Thymus (tissue), 11 donors: ENCODE measurements at regions not wholly inside any gene's neighbourhood (a gene's known extent, or its start where the extent isn't known, plus 50 kb on each side); places are given as distances from the start of the nearest gene placed in this dataset.

Source experiments
- DNase-seq, 9 donors: peaks; one replicate each; pipeline ENCODE4 v3.0.0-alpha.2; 2013; ENCODE audit warnings: low spot score in 9 of 9, low read depth in 6 of 9, missing footprints in 1 of 9
- H3K27ac ChIP-seq, 2 donors: one replicate each; pipeline ENCODE4 v1.5.1; 2013; ENCODE audit warnings: control low read depth in 1 of 2, low read depth in 1 of 2, low read length in 1 of 2, mild to moderate bottlenecking in 1 of 2, moderate library complexity in 1 of 2
- H3K27me3 ChIP-seq, 2 donors: one replicate each; pipeline ENCODE4 v1.5.1; 2013; ENCODE audit warnings: low read length in 1 of 2; ENCODE audit not compliant: control insufficient read depth in 2 of 2, insufficient read depth in 1 of 2
- H3K36me3 ChIP-seq, 2 donors: one replicate each; pipeline ENCODE4 v1.5.1; 2013; ENCODE audit warnings: low read length in 1 of 2, mild to moderate bottlenecking in 1 of 2, moderate library complexity in 1 of 2; ENCODE audit not compliant: control insufficient read depth in 2 of 2, insufficient read depth in 2 of 2
- H3K4me1 ChIP-seq, 2 donors: one replicate each; pipeline ENCODE4 v1.5.1; 2013; ENCODE audit warnings: low read length in 2 of 2; ENCODE audit not compliant: control insufficient read depth in 2 of 2, insufficient read depth in 2 of 2
- H3K4me3 ChIP-seq, 2 donors: one replicate each; pipeline ENCODE4 v1.5.1; 2013; ENCODE audit warnings: low read length in 2 of 2, control low read depth in 1 of 2, mild to moderate bottlenecking in 1 of 2
- H3K9me3 ChIP-seq, 2 donors: one replicate each; pipeline ENCODE4 v1.5.1; 2013; ENCODE audit warnings: low read length in 1 of 2, mild to moderate bottlenecking in 1 of 2; ENCODE audit not compliant: control insufficient read depth in 2 of 2, insufficient read depth in 1 of 2
- WGBS: extraction: QIAGEN DNeasy Blood & Tissue Kit; methylation state at CpG from one replicate; pipeline ENCODE4 v1.1.7; 2013; 5-methylcytosine and 5-hydroxymethylcytosine counted together
- donor health status: healthy.

GRCh38 chr5:23025629-23026233, 172.6 kb upstream of the CDH12 start:
- no peaks in the 10 kb centered on the region for H3K27me3 ChIP-seq
- no peak overlapping the region for H3K4me3 ChIP-seq
- no peak overlapping the region for H3K27ac ChIP-seq
- H3K9me3 ChIP-seq = peaks cover 0 to 2% of the 10 kb centered on the region in 2 donors
- H3K36me3 ChIP-seq = no peaks in the 10 kb centered on the region
- DNase-seq = no peak
- WGBS = 91% methylated on average over 1 of the region's 1 CpG
- no peaks in the 10 kb centered on the region for H3K4me1 ChIP-seq

GRCh38 chr5:23024470-23024869, 171.3 kb upstream of the CDH12 start:
- no peaks in the 10 kb centered on the region for H3K36me3 ChIP-seq
- no peaks in the 10 kb centered on the region for H3K27me3 ChIP-seq
- DNase-seq = no peak
- no peaks in the 10 kb centered on the region for H3K4me1 ChIP-seq
- H3K4me3 ChIP-seq = no peak overlapping the region
- H3K9me3 ChIP-seq = peaks cover 0 to 2% of the 10 kb centered on the region in 2 donors
- H3K27ac ChIP-seq = no peak overlapping the region
- 79% methylated on average over 5 of the region's 5 CpGs for WGBS

DNA sequence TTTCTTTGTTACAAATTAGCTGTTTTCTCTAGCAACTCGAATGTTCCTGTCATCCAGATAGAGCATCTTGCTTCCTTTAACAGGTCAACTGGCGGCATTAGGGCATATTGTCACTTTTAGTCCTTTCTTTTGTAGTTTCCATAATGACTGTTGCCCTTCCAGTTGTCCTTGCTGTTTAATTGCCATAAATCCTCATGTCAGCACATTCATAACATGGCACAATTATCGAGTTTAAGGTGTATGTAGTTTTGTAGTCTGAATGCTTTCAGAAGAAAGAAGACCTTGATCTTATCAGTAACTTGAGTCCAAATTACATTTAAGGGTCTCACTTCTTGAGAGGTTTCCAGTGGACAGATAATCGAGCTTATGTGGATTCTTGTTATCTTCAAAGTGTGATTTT, 161.7 kb upstream of the CDH12 start:
- Histone ChIP-seq H3K27me3 (no peaks in the 10 kb centered on the region), H3K4me1 (no peaks in the 10 kb centered on the region), H3K9me3 (no peaks in the 10 kb centered on the region), H3K27ac (no peak overlapping the region), H3K4me3 (no peak overlapping the region), H3K36me3 (no peaks in the 10 kb centered on the region)
- DNase-seq = no peak
- 81% methylated on average over 4 of the region's 4 CpGs for WGBS

GRCh38 chr5:23014266-23014665, 161.1 kb upstream of the CDH12 start:
- no peak for DNase-seq
- no peaks in the 10 kb centered on the region for H3K27me3 ChIP-seq
- no peaks in the 10 kb centered on the region for H3K36me3 ChIP-seq
- no peaks in the 10 kb centered on the region for H3K9me3 ChIP-seq
- no peak overlapping the region for H3K27ac ChIP-seq
- WGBS = 88% methylated on average over 1 of the region's 1 CpG
- no peak overlapping the region for H3K4me3 ChIP-seq
- no peaks in the 10 kb centered on the region for H3K4me1 ChIP-seq

- Histone ChIP-seq H3K36me3 (no peaks in the 10 kb centered on the region), H3K9me3 (no peaks in the 10 kb centered on the region), H3K27ac (no peak overlapping the region), H3K4me1 (no peaks in the 10 kb centered on the region), H3K27me3 (no peaks in the 10 kb centered on the region), H3K4me3 (no peak overlapping the region)
- 57% methylated on average over 4 of the region's 4 CpGs for WGBS
- DNase-seq = no peak
Observed at GRCh38 chr5:23013395-23013998, 160.4 kb upstream of the CDH12 start.

DNA sequence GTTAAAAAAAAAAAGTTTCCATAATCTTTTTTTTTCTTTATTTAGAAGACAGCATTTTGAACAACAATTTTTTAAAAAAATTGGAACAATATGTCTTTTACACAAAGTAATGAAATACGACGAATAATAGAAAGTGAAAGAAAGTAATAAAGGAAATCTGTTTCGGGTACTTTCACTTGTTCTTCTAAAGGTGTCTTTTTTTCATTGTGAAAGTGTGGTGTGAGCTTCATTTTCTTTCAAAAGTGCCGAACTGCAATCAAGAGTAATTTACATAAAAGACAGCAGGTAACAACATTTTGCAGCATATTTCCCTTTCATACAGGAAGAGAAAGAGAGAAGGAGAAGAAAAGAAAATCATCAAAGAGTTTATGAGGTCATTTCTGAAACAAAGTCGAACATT, 159.7 kb upstream of the CDH12 start:
- no peaks in the 10 kb centered on the region for H3K9me3 ChIP-seq
- H3K27me3 ChIP-seq = no peaks in the 10 kb centered on the region
- H3K4me3 ChIP-seq = peak overlapping the region in 1 of 2 donors; percentile 12
- no peaks in the 10 kb centered on the region for H3K4me1 ChIP-seq
- no peaks in the 10 kb centered on the region for H3K36me3 ChIP-seq
- H3K27ac ChIP-seq = no peak overlapping the region
- no peak for DNase-seq
- 57% methylated on average over 5 of the region's 5 CpGs for WGBS

GRCh38 chr5:23007762-23008161, 154.6 kb upstream of the CDH12 start:
- Histone ChIP-seq H3K9me3 (no peaks in the 10 kb centered on the region), H3K4me3 (no peak overlapping the region), H3K36me3 (no peaks in the 10 kb centered on the region), H3K27ac (no peak overlapping the region), H3K4me1 (no peaks in the 10 kb centered on the region), H3K27me3 (no peaks in the 10 kb centered on the region)
- no peak for DNase-seq
- WGBS = 78% methylated on average over 1 of the region's 1 CpG

GRCh38 chr5:23007236-23007635, 154.1 kb upstream of the CDH12 start:
- 84% methylated on average over 1 of the region's 1 CpG for WGBS
- no peak overlapping the region for H3K4me3 ChIP-seq
- H3K9me3 ChIP-seq = no peaks in the 10 kb centered on the region
- no peak overlapping the region for H3K27ac ChIP-seq
- no peaks in the 10 kb centered on the region for H3K36me3 ChIP-seq
- no peaks in the 10 kb centered on the region for H3K4me1 ChIP-seq
- DNase-seq = peak in 1 of 9 donors; percentile 0
- no peaks in the 10 kb centered on the region for H3K27me3 ChIP-seq

- no peak for DNase-seq
- 94% methylated on average over 3 of the region's 3 CpGs for WGBS
- Histone ChIP-seq H3K27me3 (no peaks in the 10 kb centered on the region), H3K27ac (no peak overlapping the region), H3K4me1 (no peaks in the 10 kb centered on the region), H3K4me3 (no peak overlapping the region), H3K9me3 (no peaks in the 10 kb centered on the region), H3K36me3 (no peaks in the 10 kb centered on the region)
Observed at GRCh38 chr5:23001120-23001519, 148.0 kb upstream of the CDH12 start.
